GM12873 (cell line): ENCODE measurements at regions not wholly inside any gene's neighbourhood (a gene's known extent, or its start where the extent isn't known, plus 50 kb on each side); places are given as distances from the start of the nearest gene placed in this dataset.

ENCODE experiments used
- CTCF ChIP-seq: IDR thresholded peaks from 2 replicates; pipeline ENCODE4 v1.5.1; 2012; ENCODE audit warnings: low read depth, mild to moderate bottlenecking, moderate library complexity, low read length, control low read depth; ENCODE audit not compliant: insufficient read depth; ENCODE audit errors: missing control alignments

GRCh38 chr1:4087530-4088420 is 187.7 kb upstream of the C1orf174 start:
- no peak for TF ChIP-seq CTCF

GRCh38 chr1:4088676-4089075 is 188.6 kb upstream of the C1orf174 start:
- TF ChIP-seq CTCF = no peak

- no peak for TF ChIP-seq CTCF
These were observed 189.5 kb upstream of the C1orf174 start for GRCh38 chr1:4089421-4090175.

GRCh38 chr1:4090556-4090955 is 190.5 kb upstream of the C1orf174 start:
- TF ChIP-seq CTCF = no peak

GRCh38 chr1:4090976-4091660 is 191.0 kb upstream of the C1orf174 start:
- TF ChIP-seq CTCF = no peak

GRCh38 chr1:4091996-4092395 is 191.9 kb upstream of the C1orf174 start:
- no peak for TF ChIP-seq CTCF
